Testis (tissue), 2 donors: ENCODE measurements at regions not wholly inside any gene's neighbourhood (a gene's known extent, or its start where the extent isn't known, plus 50 kb on each side); places are given as distances from the start of the nearest gene placed in this dataset.

Source experiments
- CTCF ChIP-seq, 3 experiments: fragments of 450-650 bp in 2 of 3; fragments of 200-600 bp in 1 of 3; sonication (generic) in 1 of 3; IDR thresholded peaks; one replicate each; pipeline ENCODE4 v1.5.1; 2016 to 2019; ENCODE audit warnings: antibody characterized with exemption in 3 of 3, mild to moderate bottlenecking in 2 of 3, moderate library complexity in 1 of 3
- POLR2A ChIP-seq: fragments of 450-650 bp; IDR thresholded peaks from one replicate; pipeline ENCODE4 v1.6.1; 2017; ENCODE audit warnings: antibody characterized with exemption, mild to moderate bottlenecking, moderate library complexity

- TF ChIP-seq POLR2A = no peak
- TF ChIP-seq CTCF (IDR thresholded peaks at IDR 0.05) = no peak
These were observed 77.6 kb upstream of the SEC11C start for GRCh38 chr18:59061914-59062642.
